ENCODE measurements at regions not wholly inside any gene's neighbourhood (a gene's known extent, or its start where the extent isn't known, plus 50 kb on each side); places are given as distances from the start of the nearest gene placed in this dataset.

DNA sequence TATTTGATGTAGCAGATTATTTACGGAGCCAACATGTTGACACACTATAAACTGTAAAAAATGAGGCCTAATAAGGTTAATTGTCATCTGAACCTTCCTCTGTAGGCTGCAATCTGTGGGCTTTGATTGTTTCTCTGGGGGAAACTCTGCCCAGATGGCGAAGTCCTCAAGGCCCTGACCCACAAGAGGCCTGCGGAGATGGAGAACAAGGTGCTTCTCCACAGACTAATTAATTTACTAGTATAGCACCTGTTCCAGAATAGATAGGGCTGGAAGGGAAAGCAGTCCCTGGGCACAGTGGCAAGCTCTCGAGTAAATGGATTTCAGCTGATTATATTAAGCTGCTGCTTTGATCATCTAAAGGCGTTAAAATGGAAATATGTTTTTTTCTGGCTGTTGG lies 338.8 kb upstream of the DNAJC19 start:
- DNase-seq: no peak
- no peak overlapping the region for H3K4me3 ChIP-seq (ENCODE audit: low read depth, low read length)
- no peaks in the 10 kb centered on the region for H3K4me1 Mint-ChIP-seq (ENCODE audit: low read depth, unreplicated experiment)
- H3K9me3 ChIP-seq: no peaks in the 10 kb centered on the region
- ChIA-PET CTCF (no interaction called here), POLR2A (no interaction called here)
- BruUV-seq (replicated peaks): no TSS peak
- intact Hi-C loops (cut with micrococcal nuclease; ENCODE audit: unreplicated experiment): no loop called here
- H3K27ac Mint-ChIP-seq (ENCODE audit: unreplicated experiment): no peak overlapping the region
- H3K4me3 Mint-ChIP-seq (ENCODE audit: unreplicated experiment): no peak overlapping the region
- no peaks in the 10 kb centered on the region for H3K36me3 Mint-ChIP-seq (ENCODE audit: insufficient read depth, unreplicated experiment)
- no peaks in the 10 kb centered on the region for H3K27me3 ChIP-seq (replicated peaks; ENCODE audit: control insufficient read depth, insufficient read depth, low read length)
- peaks cover 19% of the 10 kb centered on the region for H3K27me3 Mint-ChIP-seq (ENCODE audit: insufficient read depth, unreplicated experiment)
- H3K9me3 Mint-ChIP-seq (ENCODE audit: unreplicated experiment): no peaks in the 10 kb centered on the region
- H3K4me1 ChIP-seq: no peaks in the 10 kb centered on the region
- TF ChIP-seq, protein P1, sequence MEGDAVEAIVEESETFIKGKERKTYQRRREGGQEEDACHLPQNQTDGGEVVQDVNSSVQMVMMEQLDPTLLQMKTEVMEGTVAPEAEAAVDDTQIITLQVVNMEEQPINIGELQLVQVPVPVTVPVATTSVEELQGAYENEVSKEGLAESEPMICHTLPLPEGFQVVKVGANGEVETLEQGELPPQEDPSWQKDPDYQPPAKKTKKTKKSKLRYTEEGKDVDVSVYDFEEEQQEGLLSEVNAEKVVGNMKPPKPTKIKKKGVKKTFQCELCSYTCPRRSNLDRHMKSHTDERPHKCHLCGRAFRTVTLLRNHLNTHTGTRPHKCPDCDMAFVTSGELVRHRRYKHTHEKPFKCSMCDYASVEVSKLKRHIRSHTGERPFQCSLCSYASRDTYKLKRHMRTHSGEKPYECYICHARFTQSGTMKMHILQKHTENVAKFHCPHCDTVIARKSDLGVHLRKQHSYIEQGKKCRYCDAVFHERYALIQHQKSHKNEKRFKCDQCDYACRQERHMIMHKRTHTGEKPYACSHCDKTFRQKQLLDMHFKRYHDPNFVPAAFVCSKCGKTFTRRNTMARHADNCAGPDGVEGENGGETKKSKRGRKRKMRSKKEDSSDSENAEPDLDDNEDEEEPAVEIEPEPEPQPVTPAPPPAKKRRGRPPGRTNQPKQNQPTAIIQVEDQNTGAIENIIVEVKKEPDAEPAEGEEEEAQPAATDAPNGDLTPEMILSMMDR (IDR thresholded peaks at IDR 0.05; ENCODE audit: insufficient read depth in 1 of 2, low read depth in 1 of 2, low read length in 1 of 2, severe bottlenecking in 1 of 2, unreplicated experiment in 1 of 2): no peak
- H3K36me3 ChIP-seq (ENCODE audit: control insufficient read depth, insufficient read depth, low read length): no peaks in the 10 kb centered on the region

DNA sequence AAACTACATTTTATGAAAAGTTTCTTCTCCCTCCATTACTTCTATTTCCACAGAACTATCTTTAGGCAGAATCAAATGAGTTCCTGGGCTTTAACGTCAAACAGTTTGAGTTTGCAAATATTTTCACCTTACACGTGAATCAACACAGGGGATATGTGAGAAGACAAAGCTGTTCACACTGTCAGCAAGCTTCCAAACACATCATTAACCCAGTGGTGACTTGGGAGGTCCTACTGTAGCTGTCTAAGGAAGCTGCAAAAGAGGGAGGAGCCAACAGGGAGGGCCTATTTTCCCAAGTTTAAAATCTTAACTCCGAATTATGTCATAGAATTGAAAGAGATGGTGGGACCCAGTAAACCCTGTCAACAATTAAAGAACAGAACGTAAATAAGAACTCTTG lies 337.8 kb upstream of the DNAJC19 start:
- no TSS peak for BruUV-seq (replicated peaks)
- Mint-ChIP-seq H3K36me3 (ENCODE audit: insufficient read depth, unreplicated experiment) (no peaks in the 10 kb centered on the region), H3K4me3 (ENCODE audit: unreplicated experiment) (no peak overlapping the region), H3K9me3 (ENCODE audit: unreplicated experiment) (peaks cover 3% of the 10 kb centered on the region), H3K27ac (ENCODE audit: unreplicated experiment) (no peak overlapping the region), H3K27me3 (ENCODE audit: insufficient read depth, unreplicated experiment) (peaks cover 25% of the 10 kb centered on the region), H3K4me1 (ENCODE audit: low read depth, unreplicated experiment) (no peaks in the 10 kb centered on the region)
- H3K4me1 ChIP-seq: no peaks in the 10 kb centered on the region
- DNase-seq: no peak
- intact Hi-C loops (cut with micrococcal nuclease; ENCODE audit: unreplicated experiment): no loop called here
- ChIA-PET POLR2A (no interaction called here), CTCF (interaction anchor here (0.9 kb wide), 1 partner anchor 375 kb away, joined by 4 read pairs; no protein-coding TSS in a partner anchor)
- no peaks in the 10 kb centered on the region for H3K9me3 ChIP-seq
- TF ChIP-seq, protein P1 (IDR thresholded peaks at IDR 0.05; ENCODE audit: insufficient read depth in 1 of 2, low read depth in 1 of 2, low read length in 1 of 2, severe bottlenecking in 1 of 2, unreplicated experiment in 1 of 2): no peak
- H3K36me3 ChIP-seq (ENCODE audit: control insufficient read depth, insufficient read depth, low read length): no peaks in the 10 kb centered on the region
- no peaks in the 10 kb centered on the region for H3K27me3 ChIP-seq (replicated peaks; ENCODE audit: control insufficient read depth, insufficient read depth, low read length)
- no peak overlapping the region for H3K4me3 ChIP-seq (ENCODE audit: low read depth, low read length)

DNA sequence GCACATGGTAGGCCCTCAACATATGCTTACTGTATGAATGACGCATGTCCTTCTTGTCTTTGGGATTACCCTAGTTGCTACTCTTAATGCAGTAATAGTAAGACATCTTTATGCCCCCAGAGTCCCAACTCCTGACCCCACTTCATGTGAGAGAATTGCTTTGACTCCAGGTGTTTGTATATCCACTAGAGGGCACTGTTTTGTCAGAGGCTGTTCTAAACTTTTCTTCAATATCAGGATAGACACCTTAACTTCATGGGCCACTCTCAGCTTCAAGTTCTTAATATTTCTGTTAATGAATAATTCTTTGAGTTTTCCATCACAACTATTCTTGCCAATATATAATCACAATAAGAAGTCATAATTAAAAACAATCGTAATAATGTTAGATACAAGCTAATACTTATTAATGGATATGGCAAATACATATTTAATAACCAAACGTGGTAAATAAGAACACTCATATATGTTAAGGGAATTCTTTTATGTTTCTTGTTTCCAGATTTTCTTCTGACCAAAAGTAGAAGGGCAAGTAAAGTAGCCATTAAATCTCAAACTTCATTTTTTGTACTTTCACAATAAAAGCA lies 337.2 kb upstream of the DNAJC19 start:
- DNase-seq: peak in 1 of 2 experiments; percentile 32
- Histone ChIP-seq H3K9me3 (no peaks in the 10 kb centered on the region), H3K4me1 (no peaks in the 10 kb centered on the region), H3K27me3 (replicated peaks; ENCODE audit: control insufficient read depth, insufficient read depth, low read length) (no peaks in the 10 kb centered on the region), H3K4me3 (ENCODE audit: low read depth, low read length) (no peak overlapping the region), H3K36me3 (ENCODE audit: control insufficient read depth, insufficient read depth, low read length) (no peaks in the 10 kb centered on the region)
- Mint-ChIP-seq H3K4me3 (ENCODE audit: unreplicated experiment) (no peak overlapping the region), H3K36me3 (ENCODE audit: insufficient read depth, unreplicated experiment) (no peaks in the 10 kb centered on the region), H3K4me1 (ENCODE audit: low read depth, unreplicated experiment) (no peaks in the 10 kb centered on the region), H3K27ac (ENCODE audit: unreplicated experiment) (no peak overlapping the region), H3K9me3 (ENCODE audit: unreplicated experiment) (peaks cover 9% of the 10 kb centered on the region), H3K27me3 (ENCODE audit: insufficient read depth, unreplicated experiment) (peaks cover 31% of the 10 kb centered on the region)
- TF ChIP-seq, protein P1 (IDR thresholded peaks at IDR 0.05; ENCODE audit: insufficient read depth in 1 of 2, low read depth in 1 of 2, low read length in 1 of 2, severe bottlenecking in 1 of 2, unreplicated experiment in 1 of 2): peak; percentile 29 to 71
- CTCF ChIA-PET: interaction anchor here (0.9 kb wide), 2 partner anchors 374 to 376 kb away, joined by 4 to 5 read pairs; no protein-coding TSS in a partner anchor
- POLR2A ChIA-PET: no interaction called here
- BruUV-seq (replicated peaks): no TSS peak
- intact Hi-C loops (cut with micrococcal nuclease; ENCODE audit: unreplicated experiment): loop anchor here (1.0 kb wide), 3 partner anchors 374 to 1357 kb away; no protein-coding TSS in a partner anchor

Data from Caco-2 (cell line).